ENCODE measurements at regions not wholly inside any gene's neighbourhood (a gene's known extent, or its start where the extent isn't known, plus 50 kb on each side); places are given as distances from the start of the nearest gene placed in this dataset.

DNA sequence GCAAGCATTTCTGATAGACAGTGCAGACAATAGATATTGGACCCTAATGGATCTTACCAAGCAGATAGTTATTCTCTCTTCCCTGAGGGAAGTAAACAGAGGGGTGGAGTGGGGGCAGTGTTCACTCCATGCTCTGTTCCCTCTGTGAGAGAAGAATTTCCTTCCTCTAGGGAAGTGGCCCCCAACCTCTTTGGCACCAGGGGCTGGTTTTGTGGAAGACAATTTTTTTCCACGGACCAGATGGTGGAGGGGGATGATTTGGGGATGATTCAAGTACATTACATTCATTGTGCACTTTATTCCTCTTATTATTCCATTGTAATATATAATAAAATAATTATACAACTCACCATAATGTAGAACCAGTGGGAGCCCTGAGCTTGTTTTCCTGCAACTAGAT is 459.9 kb downstream of the ADGRL2 start:
- DNase-seq (ENCODE audit: low spot score): no peak

DNA sequence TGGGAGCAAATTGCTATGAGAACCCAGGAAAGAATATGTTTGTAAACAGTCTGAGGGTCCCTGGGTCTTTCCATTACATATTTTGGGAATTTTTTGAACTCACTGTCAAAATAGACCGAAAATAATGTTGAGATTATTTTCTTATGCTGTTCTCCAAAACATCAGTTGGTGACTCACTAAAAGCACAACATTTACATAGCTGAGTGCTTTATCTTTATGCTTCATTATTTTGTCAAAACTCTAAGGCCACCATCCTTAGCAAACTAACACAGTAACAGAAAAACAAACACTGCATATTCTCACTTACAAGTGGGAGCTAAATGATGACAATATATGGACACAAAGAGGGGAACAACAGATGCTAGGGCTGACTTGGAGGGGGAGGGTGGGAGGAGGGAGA is 459.3 kb downstream of the ADGRL2 start:
- no peak for DNase-seq (ENCODE audit: low spot score)

DNA sequence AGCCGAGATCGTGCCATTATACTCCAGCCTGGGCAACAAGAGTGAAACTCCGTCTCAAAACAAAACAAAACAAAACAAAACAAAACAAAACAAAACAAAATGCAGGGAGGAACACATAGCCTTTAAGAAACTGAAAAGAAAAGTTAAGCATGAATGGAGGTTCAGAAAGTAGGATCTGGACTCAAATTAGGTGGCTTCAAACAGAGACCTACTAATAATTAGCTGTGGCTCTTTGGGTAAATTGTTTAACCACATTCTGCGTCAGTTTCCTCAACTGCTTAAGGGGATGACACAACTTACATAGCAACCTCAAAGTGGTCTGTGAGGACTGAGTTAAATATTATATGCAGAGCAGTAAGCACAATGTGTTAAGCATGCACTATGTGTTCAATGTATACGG is 458.2 kb downstream of the ADGRL2 start:
- no peak for DNase-seq (ENCODE audit: low spot score)

DNA sequence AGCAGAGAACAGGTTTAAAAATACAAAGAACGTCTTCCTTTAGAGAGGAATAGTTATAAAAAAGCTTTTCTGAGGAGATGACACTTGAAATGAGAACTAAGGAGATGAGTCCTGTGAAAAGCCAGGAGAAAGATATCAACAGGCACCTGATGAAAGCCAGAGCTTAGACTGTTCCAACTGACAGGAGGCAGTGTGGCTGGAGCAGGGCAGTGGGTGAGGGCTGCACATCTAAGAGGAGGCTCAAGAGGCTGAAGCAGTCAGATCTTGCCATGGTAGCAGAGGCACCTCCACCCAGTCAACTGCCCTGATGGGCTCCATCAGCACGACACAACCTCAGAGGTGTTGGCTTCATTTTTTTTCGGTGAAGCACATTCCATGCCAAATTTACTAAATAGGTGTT is 445.3 kb downstream of the ADGRL2 start:
- no peak for DNase-seq (ENCODE audit: low spot score)

DNA sequence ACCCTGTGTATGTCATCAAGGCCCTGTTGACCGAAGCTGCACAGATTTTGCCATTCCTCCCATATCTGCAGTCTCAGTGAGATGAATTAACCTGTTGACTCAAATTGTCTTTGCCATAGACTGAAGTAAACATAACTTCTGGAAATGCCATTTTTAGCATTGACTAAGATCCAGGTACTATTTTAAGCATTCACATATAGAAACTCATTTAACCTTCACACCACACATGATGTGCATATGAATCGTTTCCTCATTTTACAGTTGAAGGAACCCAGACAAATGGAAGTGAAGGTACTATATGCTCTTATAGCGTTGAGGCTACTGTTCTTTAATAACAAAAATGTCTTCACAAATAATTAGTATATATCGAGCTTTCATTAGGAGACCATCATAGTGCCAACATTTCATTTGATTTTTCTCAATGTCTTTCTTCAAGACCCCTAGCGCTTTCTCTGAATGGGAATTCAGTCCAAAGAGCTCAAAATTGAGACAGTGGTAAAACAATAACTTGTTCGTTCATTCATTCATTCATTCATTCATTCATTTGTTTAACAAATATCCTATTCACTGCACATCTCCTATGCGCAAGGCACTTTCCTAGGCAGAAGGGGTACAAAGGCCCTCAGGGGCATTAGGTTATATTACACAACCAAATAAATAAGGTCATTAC is 444.7 kb downstream of the ADGRL2 start:
- no peak for DNase-seq (ENCODE audit: low spot score)

DNA sequence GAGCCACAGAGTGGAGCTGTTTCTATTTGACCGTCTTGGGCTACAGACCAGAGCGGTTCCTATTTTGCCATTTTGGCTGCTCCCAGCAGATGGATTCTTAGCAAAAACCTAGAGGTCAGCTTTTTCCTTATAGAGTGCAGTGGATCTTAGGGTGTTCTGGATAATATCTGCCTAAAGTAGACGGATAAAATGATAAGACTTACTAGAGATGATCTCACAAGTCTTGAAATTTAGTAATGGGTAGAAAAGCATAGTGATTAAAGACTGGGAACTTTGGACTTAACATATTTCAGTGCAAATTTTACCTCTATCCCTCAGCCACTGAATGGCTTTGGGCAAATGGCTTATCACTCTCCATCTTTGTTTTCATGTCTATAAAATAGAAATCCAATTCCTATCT is 439.8 kb downstream of the ADGRL2 start:
- DNase-seq (ENCODE audit: low spot score): no peak

DNA sequence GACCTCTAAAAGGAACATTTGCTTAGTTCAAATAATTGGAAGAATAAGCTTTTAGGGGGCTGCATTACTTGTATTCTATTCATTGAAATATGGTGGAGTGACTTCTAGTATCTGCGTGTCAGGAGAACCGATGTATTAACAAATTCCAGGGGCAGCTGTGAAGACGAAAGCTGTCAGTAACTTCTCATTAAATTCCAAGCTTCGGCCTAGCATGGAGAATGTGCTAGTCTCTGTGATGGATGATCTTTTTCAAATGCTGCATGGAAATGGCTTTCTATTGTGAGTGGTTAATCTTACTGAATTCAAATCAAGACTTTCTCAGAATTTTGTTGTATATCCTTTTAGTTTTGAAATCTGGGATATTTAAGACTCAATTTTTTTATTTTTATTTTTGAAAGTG is 429.9 kb downstream of the ADGRL2 start:
- DNase-seq (ENCODE audit: low spot score): no peak

DNA sequence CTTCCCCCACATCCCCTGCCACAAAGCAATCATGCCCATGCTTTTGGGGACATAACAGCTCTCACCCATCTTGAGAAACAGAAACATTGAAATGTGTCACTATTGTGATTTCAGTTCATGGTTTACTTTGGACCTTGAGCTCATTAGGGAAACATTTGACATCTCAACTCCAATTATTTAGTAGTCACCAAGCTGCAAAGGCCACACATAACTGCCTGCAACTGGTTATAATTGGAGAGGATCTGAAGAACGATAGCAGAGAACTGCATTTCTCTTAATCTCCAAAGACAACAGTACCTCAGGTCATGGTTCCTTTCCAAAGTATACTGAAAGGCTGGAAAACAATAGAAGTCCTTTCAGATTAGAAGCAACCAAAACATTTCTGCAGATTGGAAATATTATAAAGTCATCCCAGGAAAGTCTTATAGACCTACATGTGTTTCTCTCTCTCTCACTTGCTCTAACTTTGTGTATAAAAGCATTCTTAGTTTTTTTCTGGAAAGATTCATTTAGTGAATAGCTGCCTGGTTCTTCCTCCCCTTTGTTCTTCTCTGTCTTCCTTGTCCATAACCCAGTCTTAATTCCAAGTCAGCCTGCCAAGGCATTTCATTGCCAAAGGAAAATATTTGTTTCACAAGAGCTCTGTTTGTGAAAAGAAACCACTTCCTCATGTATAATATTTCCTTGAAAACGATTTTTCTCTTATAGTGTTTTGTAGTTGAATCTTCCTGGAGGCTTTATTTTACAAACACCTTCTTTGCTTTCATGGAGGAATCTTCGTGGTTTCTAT is 426.8 kb downstream of the ADGRL2 start:
- no peak for DNase-seq (ENCODE audit: low spot score)

DNA sequence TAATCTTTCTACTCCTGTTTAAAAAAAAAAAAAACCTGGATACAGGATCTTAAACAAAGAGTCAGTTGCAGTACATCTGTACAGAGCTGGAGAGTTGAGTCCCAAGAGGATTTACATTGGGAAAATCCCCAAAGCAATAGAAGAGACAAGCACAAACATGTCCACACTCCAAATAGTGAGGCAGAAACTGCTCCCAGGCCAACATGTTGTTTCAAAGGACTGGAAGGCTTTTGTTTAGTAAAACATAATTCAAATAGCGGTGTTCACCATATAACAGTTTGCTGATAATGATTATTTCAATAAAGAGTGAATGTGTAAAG is 425.4 kb downstream of the ADGRL2 start:
- DNase-seq (ENCODE audit: low spot score): no peak

DNA sequence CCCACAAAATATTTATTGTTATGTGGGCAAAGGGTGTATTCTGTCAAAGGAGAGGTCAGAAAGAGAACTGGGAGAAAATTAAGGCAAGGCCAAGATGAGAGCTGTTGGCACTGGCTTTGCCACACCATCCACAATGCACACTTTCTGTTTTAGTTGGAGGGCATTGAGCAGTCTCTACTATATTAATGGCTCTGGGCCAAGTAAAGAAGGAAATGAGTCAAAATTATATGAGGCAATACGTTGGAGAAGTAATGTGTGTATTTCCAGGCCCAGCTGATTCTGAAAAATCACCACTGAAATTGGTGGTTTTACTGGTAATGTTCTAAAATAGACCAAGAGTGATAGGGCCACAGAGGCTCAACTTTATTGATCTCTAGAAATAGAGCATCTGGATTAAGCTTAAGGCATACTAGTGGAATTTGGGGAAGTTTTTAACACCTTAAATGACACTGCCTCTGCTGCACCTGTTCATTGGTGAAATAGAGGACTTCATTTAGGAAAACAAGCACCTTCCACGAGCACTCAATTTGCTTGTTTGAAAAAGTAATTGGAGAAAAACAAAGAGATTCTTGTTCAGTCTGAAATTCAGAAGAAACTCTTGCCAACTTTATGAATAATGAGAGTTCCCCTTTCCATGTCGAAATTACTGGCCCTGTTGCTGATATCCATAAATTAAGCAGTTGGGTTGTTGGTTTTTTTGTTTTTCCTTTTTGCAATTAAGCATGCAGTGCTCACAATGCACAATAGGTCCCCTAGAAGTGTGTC is 424.9 kb downstream of the ADGRL2 start:
- no peak for DNase-seq (ENCODE audit: low spot score)

DNA sequence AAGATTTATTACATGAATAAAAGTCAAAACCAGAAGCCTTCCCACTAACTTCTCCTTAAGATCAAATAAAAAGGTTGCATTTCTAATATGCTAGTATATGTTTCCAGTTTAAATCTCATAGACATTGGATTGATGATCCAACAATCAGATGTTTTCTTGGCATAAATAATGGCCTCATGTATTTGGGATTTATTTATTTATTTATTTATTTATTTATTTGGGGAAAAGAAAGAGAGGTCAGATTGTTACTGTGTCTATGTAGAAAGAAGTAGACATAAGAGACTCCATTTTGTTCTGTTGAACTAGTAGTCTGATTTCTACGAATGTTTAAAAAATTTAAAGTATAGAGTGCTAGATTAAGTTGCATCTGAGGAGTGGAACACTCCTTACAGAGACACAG is 422.4 kb downstream of the ADGRL2 start:
- no peak for DNase-seq (ENCODE audit: low spot score)

DNA sequence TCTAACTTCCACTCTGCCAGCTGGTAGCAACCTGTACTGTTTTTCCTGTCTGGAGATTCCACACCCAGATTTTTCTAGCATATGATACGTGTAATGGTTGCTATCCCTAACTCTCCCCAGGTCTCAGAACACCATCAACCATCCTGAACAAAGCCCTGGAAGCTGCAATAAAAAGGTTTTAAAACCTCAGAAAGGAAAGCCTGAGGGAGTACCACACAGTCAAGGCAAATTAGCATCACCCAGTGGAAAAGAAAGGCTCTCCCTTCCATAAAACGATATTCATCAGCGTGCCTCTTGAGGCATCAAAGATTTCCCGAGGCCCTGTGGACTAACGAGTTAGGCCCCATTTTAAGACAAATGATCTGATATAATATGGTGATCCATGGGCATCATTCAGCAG is 421.0 kb downstream of the ADGRL2 start:
- DNase-seq (ENCODE audit: low spot score): no peak

DNA sequence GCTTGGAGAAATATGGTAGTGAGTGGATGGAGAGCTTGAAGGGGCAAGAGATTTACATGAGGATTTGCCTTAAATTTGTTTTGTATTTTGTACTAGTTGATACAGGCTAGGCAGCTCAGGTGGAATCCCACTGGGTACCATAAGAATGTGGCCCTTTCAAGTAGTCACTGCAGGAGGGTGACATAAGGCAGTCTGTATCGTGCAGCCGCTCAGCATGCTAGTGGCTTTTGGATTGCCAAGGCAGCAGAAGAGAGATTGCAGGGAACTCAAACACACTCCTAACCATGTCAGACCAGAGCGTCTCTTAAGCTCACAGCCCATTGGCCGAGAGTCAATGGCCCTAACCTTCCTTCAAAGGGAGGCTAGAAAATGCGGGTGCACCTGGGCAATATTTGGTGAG is 420.0 kb downstream of the ADGRL2 start:
- DNase-seq (ENCODE audit: low spot score): no peak

DNA sequence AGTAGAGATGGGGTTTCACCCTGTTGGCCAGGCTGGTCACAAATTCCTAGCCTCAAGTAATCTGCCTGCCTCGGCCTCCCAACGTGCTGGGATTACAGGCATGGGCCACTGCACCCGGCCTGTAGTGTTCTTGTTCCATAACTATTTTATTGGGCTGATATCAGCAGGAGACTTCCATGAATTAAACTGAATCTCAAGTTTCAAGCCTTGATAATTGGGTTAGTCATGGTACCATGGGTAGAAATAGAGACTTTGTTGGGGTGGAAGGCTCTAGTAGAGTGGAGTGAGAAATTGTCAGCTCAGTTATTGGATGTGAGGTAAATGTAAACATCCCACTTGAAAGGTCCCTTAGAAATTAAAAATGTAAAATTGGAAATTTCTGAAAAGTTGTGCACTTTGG is 419.1 kb downstream of the ADGRL2 start:
- no peak for DNase-seq (ENCODE audit: low spot score)

DNA sequence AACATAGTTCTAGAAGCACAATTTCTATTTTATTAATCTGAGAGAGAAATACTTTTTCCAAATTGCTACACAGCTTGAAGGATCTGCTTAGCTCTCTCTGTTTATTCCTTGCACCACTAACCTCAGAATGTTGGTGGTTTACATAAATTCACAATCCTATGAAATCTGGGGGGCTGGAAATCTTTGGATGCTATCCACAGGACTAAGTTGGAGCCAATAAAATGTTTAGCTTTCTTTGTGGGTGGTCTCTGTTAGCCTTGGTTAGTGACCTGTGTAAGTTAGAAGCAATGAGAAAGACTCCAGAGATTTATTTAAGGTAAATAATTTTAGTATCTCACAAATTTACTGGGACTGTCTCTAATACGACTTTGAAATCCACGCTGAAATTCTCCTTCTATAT is 418.1 kb downstream of the ADGRL2 start:
- DNase-seq (ENCODE audit: low spot score): no peak

DNA sequence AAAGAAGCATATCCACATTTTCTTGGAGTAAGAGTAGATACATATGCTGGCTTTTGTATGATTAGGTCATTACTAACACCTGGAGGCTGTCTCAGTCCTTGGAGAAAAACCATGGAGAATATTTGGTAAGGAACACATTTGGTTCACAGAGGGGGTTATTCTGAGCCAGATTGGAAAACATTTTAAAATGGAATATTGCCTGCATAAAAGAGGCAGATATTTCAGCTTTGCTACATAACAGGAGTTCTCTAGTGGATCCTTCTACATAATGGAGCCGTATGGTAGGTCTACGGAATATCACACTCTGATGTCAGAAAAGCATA is 415.1 kb downstream of the ADGRL2 start:
- no peak for DNase-seq (ENCODE audit: low spot score)

DNA sequence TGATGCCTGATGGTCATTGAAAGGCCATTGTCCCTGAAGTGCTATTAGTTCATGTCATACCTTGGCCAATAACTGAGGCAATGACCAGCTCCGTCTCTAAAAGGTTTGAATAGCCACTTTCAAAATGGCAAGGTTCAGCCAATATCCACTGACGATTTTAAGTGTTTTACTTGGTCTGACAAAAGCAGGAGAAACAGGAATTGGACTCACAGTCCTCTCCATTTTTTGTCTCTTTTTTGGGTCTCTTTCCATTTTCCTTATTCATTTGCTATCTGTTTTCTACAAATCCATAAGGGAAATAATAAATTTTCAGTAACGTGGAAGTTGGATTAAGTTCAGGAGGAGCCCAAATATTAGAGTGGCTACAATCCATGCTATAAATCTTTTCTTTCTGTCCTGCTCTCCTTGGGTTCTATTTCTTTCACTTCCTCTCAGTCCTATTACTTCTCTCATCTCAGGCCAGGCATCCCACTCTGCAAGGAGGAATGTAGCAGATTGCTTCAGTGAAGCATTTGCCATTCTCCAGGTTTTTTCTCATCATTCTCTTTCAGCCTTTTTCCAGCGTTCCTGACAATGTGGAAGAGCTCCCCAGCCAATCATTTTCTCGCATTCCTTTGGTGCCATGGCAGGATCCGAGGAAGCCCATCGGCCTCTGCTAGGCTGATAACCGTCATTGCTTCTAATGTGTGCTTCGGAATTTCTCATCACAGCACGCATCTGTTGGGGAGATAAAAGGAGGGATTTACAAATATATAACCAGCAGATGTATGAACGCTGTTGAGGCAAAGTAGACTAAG is 414.5 kb downstream of the ADGRL2 start:
- DNase-seq (ENCODE audit: low spot score): no peak

DNA sequence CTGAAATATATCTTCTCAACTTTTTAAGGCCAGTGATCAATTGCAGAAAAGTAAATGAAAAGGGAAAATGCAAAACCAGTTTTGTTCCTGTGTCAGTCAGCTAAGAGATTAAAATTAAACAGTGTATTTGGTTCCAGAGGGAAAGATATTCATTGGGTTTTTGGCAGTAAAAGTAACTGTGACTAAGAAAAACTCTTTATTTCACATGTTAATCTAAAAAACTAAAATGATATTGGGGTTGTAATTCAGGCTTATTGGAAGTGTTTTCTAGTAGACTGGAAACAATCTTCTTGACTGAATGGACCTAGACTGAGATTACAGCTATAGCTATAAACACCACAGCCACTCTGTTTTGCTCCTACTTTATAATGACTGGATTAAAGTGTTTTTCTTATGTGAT is 413.9 kb downstream of the ADGRL2 start:
- no peak for DNase-seq (ENCODE audit: low spot score)

DNA sequence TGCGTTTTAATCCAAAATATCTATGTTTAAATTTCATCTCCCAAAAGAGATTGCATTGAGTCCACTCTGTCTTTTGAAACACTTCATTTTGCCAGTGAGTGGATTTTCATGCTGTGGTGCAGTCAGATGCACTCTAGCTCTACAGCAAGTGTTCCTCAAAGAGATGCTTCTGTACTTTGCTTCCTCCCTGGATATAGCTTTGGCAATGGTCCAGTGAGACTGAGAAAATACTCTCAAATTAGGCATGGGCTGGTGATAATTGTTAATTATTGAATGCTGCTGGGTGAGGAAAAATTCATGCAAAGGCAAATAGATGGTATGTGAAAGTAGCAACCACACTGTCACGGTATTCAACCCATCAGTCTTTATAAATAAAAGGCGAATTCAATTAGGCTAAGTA is 396.9 kb downstream of the ADGRL2 start:
- no peak for DNase-seq (ENCODE audit: low spot score)

DNA sequence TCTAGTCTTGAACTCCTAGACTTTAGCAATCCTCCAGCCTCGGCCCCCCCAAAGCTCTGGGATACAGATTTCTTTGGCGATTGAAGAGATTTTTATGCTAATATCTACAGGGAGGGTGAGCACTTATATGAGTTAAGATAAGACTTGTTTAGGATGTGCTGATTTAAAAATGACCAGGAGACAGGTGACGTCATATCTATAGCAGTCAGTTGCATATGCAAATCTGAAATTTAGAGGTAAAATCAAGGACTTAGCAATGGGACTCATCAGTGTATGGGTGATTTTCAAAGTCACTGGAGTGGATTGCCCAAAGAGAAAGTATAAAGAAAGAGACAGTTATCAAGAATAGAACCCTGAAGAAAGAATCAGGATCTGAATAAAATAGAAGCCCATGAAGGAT is 394.5 kb downstream of the ADGRL2 start:
- DNase-seq (ENCODE audit: low spot score): no peak

DNA sequence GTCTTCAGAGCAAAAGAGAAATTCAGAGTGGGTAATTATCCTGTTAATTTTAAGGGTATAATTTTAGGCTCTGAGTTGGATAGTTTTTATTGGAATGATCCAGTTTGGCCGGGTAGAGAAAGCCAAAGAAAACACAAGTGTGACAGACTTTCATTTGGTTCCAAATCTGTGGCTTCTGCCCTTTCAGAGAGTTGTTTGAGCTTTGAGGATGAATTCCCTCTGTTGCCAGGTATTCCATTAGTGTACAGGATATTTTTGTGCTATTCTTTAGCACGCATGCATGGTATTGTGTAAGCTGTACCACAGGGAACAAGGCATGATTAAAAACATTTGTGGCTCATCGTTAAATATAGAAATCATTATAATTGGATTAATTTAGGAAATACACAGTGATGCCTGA is 384.4 kb downstream of the ADGRL2 start:
- DNase-seq (ENCODE audit: low spot score): no peak

DNA sequence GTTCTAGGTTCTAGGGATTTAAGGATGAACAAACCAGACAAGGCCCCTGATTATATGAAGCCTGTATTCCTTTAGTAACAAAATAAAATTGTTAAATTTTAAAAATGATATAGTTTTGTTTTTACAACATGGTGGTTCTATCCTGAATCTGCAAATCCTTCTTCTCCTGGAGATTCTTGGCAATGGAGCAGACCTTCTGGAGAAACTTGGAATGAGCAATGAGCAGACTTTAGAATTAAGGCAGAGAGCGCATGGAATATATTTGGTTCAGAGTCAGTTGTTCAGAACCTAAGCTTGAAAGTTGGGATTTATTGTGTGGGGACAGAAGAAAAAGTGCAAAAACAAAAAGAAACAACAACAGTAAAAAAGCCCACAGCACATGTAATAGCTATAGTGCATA is 381.1 kb downstream of the ADGRL2 start:
- DNase-seq (ENCODE audit: low spot score): no peak

DNA sequence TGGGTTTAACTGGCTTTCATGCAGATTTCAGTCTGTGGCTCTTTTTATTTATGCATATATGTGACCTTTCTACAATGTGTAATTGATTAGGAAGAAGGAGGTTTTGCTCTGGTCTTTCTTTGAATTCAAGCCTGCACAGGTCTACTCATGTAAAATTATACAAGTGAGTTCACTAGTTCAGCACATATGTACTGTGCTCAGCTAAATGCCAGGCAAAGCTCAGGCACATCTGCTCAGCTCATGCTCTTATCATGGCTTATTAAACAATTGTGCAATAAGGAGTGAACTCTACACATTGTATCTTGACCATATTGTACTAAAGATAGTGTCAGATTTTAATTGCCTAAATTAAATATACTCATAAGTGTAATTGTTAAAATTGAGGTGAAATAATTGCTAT is 378.4 kb downstream of the ADGRL2 start:
- DNase-seq (ENCODE audit: low spot score): no peak
